Breast epithelium (tissue), 3 donors: ENCODE measurements at regions not wholly inside any gene's neighbourhood (a gene's known extent, or its start where the extent isn't known, plus 50 kb on each side); places are given as distances from the start of the nearest gene placed in this dataset.

Source experiments
- POLR2AphosphoS5 ChIP-seq, 3 donors: sonication (generic); formaldehyde crosslinking; IDR thresholded peaks; one replicate each; pipeline ENCODE4 v1.6.1; 2017; ENCODE audit warnings: antibody characterized with exemption in 3 of 3
- TF ChIP-seq, protein P1 (sequence below), 3 donors: fragments of 450-650 bp; IDR thresholded peaks; one replicate each; pipeline ENCODE4 v1.5.1; 2016 to 2017; ENCODE audit warnings: antibody characterized with exemption in 3 of 3, mild to moderate bottlenecking in 3 of 3, moderate library complexity in 3 of 3

DNA sequence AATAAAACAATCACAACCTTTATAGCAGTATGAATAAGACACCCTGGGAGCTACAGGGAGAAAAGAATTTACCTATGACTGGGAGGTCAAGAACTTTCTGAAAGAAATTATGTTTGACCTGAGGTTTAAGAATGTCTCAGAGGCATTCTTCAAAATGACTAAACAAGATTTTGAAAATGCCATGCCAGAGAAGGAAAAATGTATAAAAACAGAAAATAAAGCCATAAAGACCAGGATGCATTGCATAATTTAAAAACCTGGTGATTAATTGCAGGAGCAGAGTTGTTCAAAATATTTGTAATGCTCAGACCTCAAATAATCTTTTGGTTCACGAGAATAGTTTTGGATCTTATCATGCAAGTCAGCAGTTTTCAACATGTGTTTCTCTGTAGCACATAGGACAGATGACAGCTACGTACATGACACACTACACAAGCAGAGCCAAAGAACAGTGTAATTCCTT is 954.7 kb upstream of the ARRDC3 start:
- TF ChIP-seq, protein P1, sequence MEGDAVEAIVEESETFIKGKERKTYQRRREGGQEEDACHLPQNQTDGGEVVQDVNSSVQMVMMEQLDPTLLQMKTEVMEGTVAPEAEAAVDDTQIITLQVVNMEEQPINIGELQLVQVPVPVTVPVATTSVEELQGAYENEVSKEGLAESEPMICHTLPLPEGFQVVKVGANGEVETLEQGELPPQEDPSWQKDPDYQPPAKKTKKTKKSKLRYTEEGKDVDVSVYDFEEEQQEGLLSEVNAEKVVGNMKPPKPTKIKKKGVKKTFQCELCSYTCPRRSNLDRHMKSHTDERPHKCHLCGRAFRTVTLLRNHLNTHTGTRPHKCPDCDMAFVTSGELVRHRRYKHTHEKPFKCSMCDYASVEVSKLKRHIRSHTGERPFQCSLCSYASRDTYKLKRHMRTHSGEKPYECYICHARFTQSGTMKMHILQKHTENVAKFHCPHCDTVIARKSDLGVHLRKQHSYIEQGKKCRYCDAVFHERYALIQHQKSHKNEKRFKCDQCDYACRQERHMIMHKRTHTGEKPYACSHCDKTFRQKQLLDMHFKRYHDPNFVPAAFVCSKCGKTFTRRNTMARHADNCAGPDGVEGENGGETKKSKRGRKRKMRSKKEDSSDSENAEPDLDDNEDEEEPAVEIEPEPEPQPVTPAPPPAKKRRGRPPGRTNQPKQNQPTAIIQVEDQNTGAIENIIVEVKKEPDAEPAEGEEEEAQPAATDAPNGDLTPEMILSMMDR (IDR thresholded peaks at IDR 0.05) = no peak
- TF ChIP-seq POLR2AphosphoS5 (IDR thresholded peaks at IDR 0.05) = no peak
